ENCODE measurements at regions not wholly inside any gene's neighbourhood (a gene's known extent, or its start where the extent isn't known, plus 50 kb on each side); places are given as distances from the start of the nearest gene placed in this dataset.

DNA sequence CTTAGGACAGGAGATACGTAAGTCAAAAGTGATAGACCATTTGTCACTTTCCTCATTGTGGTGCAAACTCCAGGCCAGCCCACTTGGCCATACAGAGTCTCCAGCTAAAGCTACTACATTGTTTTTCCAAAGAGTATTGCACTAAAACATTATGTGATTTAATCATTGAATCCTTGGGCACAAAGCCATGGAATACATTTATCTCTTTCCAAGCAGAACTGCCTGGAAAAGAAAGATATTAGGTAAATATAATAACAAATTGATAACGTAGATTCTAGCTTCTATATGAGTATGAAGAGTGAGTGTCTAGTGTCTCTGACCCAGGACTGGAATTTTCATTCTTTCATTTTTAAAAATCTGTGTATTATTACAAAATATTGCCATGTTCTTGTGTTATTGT lies 863.7 kb upstream of the SEMA6D start:
- no peak for TF ChIP-seq POLR2A (IDR thresholded peaks at IDR 0.05; ENCODE audit: low read depth, low read length)
- TF ChIP-seq POLR2AphosphoS5 (IDR thresholded peaks at IDR 0.05; ENCODE audit: low read depth, low read length) = no peak
- no peak for TF ChIP-seq TAF1 (IDR thresholded peaks at IDR 0.05; ENCODE audit: low read depth, low read length)
- no peak for TF ChIP-seq POU2F2 (IDR thresholded peaks at IDR 0.05; ENCODE audit: low read depth, low read length)
